Bronchial epithelial cell (primary cell): ENCODE measurements at regions not wholly inside any gene's neighbourhood (a gene's known extent, or its start where the extent isn't known, plus 50 kb on each side); places are given as distances from the start of the nearest gene placed in this dataset.

Source experiments
- DNase-seq: peaks from one replicate; pipeline ENCODE4 v3.0.0-alpha.2; 2010; ENCODE audit warnings: low read depth
- FAIRE-seq: peaks from 2 replicates; lab custom pipeline; 2011; peaks lifted over from hg19 to GRCh38; lab: Jason Lieb, UNC
- H3K27me3 ChIP-seq: 2 replicates; pipeline ENCODE4 v1.5.1; 2011; ENCODE audit warnings: low read length; ENCODE audit not compliant: control insufficient read depth, insufficient read depth
- H3K36me3 ChIP-seq: 2 replicates; pipeline ENCODE4 v1.5.1; 2011; ENCODE audit warnings: low read length; ENCODE audit not compliant: control insufficient read depth, insufficient read depth
- H3K4me3 ChIP-seq: 2 replicates; pipeline ENCODE4 v1.5.1; 2011; ENCODE audit warnings: mild to moderate bottlenecking, low read depth, low read length, control low read depth
- TF ChIP-seq, protein P1 (sequence below): IDR thresholded peaks from 2 replicates; pipeline ENCODE4 v1.5.1; 2011; ENCODE audit warnings: mild to moderate bottlenecking, moderate library complexity, low read length, control low read depth, inconsistent platforms; ENCODE audit not compliant: insufficient read depth, severe bottlenecking

DNA sequence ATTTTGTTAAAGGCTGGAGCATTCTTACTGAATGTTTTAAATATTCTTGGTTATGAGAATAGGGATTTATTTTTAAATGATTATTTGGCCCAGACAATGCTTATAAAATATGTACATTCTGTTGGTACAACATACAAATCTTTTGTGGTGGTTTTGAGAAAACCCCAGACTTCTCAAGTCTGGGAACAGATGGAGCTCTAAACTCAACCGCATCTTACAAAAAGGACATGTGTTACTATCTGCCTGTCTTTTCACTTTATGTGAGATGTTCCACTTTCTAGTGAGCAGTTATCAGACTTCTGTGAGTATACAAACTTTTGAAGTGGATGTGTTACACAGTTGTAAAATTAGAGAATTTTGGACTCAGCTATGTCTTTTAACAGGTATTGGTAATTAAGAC, 135.5 kb upstream of the RBMS3 start:
- DNase-seq (no peak), FAIRE-seq (no peak)
- TF ChIP-seq, protein P1, sequence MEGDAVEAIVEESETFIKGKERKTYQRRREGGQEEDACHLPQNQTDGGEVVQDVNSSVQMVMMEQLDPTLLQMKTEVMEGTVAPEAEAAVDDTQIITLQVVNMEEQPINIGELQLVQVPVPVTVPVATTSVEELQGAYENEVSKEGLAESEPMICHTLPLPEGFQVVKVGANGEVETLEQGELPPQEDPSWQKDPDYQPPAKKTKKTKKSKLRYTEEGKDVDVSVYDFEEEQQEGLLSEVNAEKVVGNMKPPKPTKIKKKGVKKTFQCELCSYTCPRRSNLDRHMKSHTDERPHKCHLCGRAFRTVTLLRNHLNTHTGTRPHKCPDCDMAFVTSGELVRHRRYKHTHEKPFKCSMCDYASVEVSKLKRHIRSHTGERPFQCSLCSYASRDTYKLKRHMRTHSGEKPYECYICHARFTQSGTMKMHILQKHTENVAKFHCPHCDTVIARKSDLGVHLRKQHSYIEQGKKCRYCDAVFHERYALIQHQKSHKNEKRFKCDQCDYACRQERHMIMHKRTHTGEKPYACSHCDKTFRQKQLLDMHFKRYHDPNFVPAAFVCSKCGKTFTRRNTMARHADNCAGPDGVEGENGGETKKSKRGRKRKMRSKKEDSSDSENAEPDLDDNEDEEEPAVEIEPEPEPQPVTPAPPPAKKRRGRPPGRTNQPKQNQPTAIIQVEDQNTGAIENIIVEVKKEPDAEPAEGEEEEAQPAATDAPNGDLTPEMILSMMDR, result no peak
- no peaks in the 10 kb centered on the region for H3K27me3 ChIP-seq
- no peak overlapping the region for H3K4me3 ChIP-seq
- no peaks in the 10 kb centered on the region for H3K36me3 ChIP-seq

DNA sequence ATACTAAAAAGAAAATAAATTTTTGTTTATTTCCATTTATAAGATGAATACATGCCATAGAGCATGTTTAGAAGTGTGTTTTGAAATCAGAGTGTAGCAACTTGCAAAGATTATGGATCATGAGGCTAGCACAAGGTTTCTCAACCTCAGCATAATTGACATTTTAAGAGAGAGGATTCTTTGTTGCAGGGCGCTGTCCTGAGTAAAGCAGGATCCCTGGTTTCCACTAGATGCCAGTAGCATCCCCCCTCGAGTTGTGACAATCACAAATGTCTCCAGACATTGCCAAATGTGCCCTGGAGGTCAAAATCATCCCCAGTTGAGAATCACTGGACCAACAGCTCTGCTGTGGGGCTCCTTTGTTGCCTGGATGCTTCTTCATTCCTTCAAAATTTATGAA, 128.5 kb upstream of the RBMS3 start:
- H3K4me3 ChIP-seq, result no peak overlapping the region
- FAIRE-seq, result no peak
- no peaks in the 10 kb centered on the region for H3K27me3 ChIP-seq
- TF ChIP-seq, protein P1, result no peak
- no peak for DNase-seq
- H3K36me3 ChIP-seq, result no peaks in the 10 kb centered on the region

DNA sequence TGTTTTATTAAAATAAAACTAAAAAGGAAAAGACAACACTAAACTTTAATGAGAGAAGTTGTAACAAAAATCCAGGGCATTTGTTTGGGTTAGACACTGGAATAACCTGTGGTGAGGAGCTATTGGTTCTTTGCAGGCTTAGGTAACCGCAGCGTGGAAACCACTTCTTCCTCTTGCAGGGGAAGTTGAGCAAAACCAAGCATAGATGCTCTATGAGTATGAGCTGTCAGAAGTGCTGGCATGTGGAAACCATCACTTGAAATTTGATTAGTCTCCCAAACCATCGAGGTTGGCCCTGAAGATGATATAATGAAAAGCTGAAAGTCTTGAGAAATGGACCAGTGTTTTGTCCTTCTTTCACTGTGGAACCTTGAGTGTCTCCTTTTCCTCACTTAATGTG, 127.1 kb upstream of the RBMS3 start:
- no peaks in the 10 kb centered on the region for H3K36me3 ChIP-seq
- H3K27me3 ChIP-seq, result no peaks in the 10 kb centered on the region
- TF ChIP-seq, protein P1, result no peak
- no peak overlapping the region for H3K4me3 ChIP-seq
- FAIRE-seq (no peak), DNase-seq (no peak)

DNA sequence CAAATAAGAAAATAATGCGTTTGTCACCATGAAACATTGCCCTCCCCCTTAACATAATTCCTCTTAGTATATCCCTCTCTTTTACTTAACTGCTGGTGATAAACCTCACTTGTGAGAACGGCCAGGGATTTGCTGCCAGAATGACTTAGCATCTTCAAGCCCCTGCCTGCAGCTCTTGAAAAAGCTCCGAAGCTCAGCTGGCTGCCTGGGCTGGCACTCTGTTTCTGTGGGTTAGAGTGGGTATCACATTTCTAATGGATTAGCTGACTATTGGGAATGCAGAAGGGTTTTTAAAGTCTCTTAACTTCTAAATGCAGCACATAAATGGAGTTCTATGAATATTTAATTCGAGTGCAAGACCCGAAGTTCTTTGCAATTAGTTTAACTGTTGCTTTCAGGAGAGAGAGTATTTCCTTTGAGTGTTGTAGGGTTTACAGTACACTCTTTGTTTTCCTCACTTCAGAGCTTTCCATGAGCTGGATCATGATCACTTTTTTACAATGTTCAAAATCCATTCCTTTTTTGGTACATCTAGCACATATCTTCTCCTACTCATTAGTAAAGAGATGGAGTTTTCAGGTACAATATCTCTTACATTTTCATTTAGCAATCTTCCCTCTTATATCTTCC, 124.7 kb upstream of the RBMS3 start:
- peak; percentile 40 for FAIRE-seq
- H3K4me3 ChIP-seq, result no peak overlapping the region
- TF ChIP-seq, protein P1, result no peak
- H3K27me3 ChIP-seq, result no peaks in the 10 kb centered on the region
- no peaks in the 10 kb centered on the region for H3K36me3 ChIP-seq
- peak; percentile 69 for DNase-seq

DNA sequence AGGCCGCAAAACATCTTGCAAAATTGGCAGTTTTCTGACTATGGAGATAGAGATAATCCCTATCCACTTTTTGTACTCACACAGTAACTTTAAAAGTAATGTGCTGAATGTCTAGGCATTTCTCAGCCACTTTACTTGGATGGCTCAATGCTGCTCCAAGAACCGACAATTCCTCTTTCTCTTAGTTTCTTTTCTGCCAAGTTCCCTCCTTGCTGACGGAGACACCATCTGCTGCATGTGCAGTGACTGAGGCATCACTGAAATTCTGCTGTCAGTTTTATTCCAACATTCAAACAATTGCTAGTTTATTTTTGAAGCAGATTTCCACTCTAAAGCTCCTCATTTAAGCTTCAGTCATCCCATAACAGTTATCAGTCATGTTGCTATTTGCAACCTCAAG, 116.0 kb upstream of the RBMS3 start:
- Histone ChIP-seq H3K36me3 (no peaks in the 10 kb centered on the region), H3K4me3 (no peak overlapping the region), H3K27me3 (no peaks in the 10 kb centered on the region)
- TF ChIP-seq, protein P1, result no peak
- no peak for DNase-seq
- no peak for FAIRE-seq

DNA sequence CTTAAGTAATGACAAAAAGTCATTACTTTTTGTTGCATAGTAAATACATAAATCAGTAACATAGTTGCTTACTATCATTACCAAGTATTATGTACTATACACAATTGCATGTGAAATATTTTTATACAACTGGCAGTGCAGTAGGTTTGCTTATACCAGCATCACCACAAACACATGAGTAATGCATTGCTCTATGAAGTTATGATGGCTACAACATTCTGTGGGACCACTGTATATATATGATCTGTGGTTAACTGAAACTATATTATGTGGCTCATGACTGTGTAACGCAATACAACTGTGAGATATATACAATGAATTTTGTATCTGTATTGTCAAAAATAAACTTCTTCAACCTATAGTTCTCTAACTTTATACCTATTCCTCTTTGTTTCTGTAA, 113.7 kb upstream of the RBMS3 start:
- DNase-seq (no peak), FAIRE-seq (no peak)
- TF ChIP-seq, protein P1, result no peak
- H3K36me3 ChIP-seq, result no peaks in the 10 kb centered on the region
- H3K27me3 ChIP-seq, result no peaks in the 10 kb centered on the region
- no peak overlapping the region for H3K4me3 ChIP-seq
